Esophagus muscularis mucosa (tissue), 4 donors: ENCODE measurements at regions not wholly inside any gene's neighbourhood (a gene's known extent, or its start where the extent isn't known, plus 50 kb on each side); places are given as distances from the start of the nearest gene placed in this dataset.

Experiments used
- DNase-seq: peaks from one replicate; pipeline ENCODE4 v3.0.0-alpha.2; 2017; ENCODE audit errors: extremely low spot score
- H3K27ac ChIP-seq, 4 donors: fragments of 200-600 bp; sonication (generic); replicated peaks in 1 of 4; 1 replicate in 3 of 4; 2 replicates in 1 of 4; pipeline ENCODE4 v1.5.1; 2016 to 2019; ENCODE audit warnings: mild to moderate bottlenecking in 1 of 4
- H3K27me3 ChIP-seq, 4 donors: fragments of 200-600 bp; sonication (generic); one replicate each; pipeline versions ENCODE4 v1.5.1 to v1.6.0; 2016 to 2019
- H3K36me3 ChIP-seq, 4 donors: fragments of 200-600 bp; sonication (generic); one replicate each; pipeline ENCODE4 v1.5.1; 2016 to 2019
- H3K4me1 ChIP-seq, 4 donors: fragments of 200-600 bp; sonication (generic); one replicate each; pipeline ENCODE4 v1.5.1; 2016 to 2019
- H3K4me3 ChIP-seq, 4 donors: fragments of 200-600 bp; sonication (generic); 1 replicate in 2 of 4; 2 replicates in 2 of 4; pipeline ENCODE4 v1.5.1; 2016 to 2019; ENCODE audit warnings: mild to moderate bottlenecking in 4 of 4, moderate library complexity in 1 of 4
- H3K9me3 ChIP-seq, 4 donors: fragments of 200-600 bp; sonication (generic); 1 replicate in 3 of 4; 2 replicates in 1 of 4; pipeline ENCODE4 v1.5.1; 2016 to 2019
- CTCF ChIP-seq, 3 experiments: fragments of 200-600 bp in 2 of 3; fragments of 450-650 bp in 1 of 3; sonication (generic) in 2 of 3; IDR thresholded peaks; one replicate each; pipeline ENCODE4 v1.5.1; 2017 to 2019; ENCODE audit warnings: antibody characterized with exemption in 3 of 3, mild to moderate bottlenecking in 2 of 3, moderate library complexity in 1 of 3
- EP300 ChIP-seq: sonication (generic); formaldehyde crosslinking; IDR thresholded peaks from one replicate; pipeline ENCODE4 v1.6.1; 2017; ENCODE audit warnings: antibody characterized with exemption
- POLR2A ChIP-seq: fragments of 450-650 bp; IDR thresholded peaks from one replicate; pipeline ENCODE4 v1.6.1; 2017; ENCODE audit warnings: antibody characterized with exemption, moderate library complexity, mild to moderate bottlenecking, low read depth
- POLR2AphosphoS5 ChIP-seq, 2 donors: sonication (generic); formaldehyde crosslinking; IDR thresholded peaks; one replicate each; pipeline ENCODE4 v1.6.1; 2017; ENCODE audit warnings: antibody characterized with exemption in 2 of 2
- WGBS: methylation state at CpG from one replicate; pipeline ENCODE4 v1.1.5; 2018; 5-methylcytosine and 5-hydroxymethylcytosine counted together
- intact Hi-C: fragments of 100-400 bp; cut with DNase I; formaldehyde crosslinking; loops from one replicate; pipeline ENCODE4 v1.15.1; 2023

GRCh38 chr2:220101980-220102379, 474.6 kb downstream of the SLC4A3 start:
- Histone ChIP-seq H3K4me1 (no peaks in the 10 kb centered on the region), H3K4me3 (no peak overlapping the region), H3K36me3 (no peaks in the 10 kb centered on the region), H3K27me3 (peaks cover 0 to 3% (median 0%) of the 10 kb centered on the region in 4 donors), H3K27ac (no peak overlapping the region), H3K9me3 (no peaks in the 10 kb centered on the region)
- DNase-seq: no peak
- no peak for TF ChIP-seq POLR2A
- TF ChIP-seq EP300: no peak
- TF ChIP-seq POLR2AphosphoS5 (IDR thresholded peaks at IDR 0.05): no peak
- no peak for TF ChIP-seq CTCF (IDR thresholded peaks at IDR 0.05)
- WGBS: 74% methylated on average over 6 of the region's 6 CpGs
- intact Hi-C loops: no loop called here

GRCh38 chr2:220103596-220103995, 476.2 kb downstream of the SLC4A3 start:
- H3K9me3 ChIP-seq: no peaks in the 10 kb centered on the region
- TF ChIP-seq POLR2AphosphoS5 (IDR thresholded peaks at IDR 0.05): no peak
- no peak for TF ChIP-seq CTCF (IDR thresholded peaks at IDR 0.05)
- no peak for TF ChIP-seq EP300
- TF ChIP-seq POLR2A: no peak
- H3K4me1 ChIP-seq: no peaks in the 10 kb centered on the region
- WGBS: 68% methylated on average over 2 of the region's 2 CpGs
- intact Hi-C loops: no loop called here
- no peak overlapping the region for H3K27ac ChIP-seq
- DNase-seq: peak; percentile 19
- no peaks in the 10 kb centered on the region for H3K36me3 ChIP-seq
- H3K4me3 ChIP-seq: no peak overlapping the region
- no peaks in the 10 kb centered on the region for H3K27me3 ChIP-seq

- DNase-seq: peak; percentile 89
- Histone ChIP-seq H3K27ac (no peak overlapping the region), H3K9me3 (no peaks in the 10 kb centered on the region), H3K4me1 (no peaks in the 10 kb centered on the region), H3K36me3 (no peaks in the 10 kb centered on the region), H3K4me3 (no peak overlapping the region), H3K27me3 (no peaks in the 10 kb centered on the region)
- TF ChIP-seq EP300 (no peak), CTCF (IDR thresholded peaks at IDR 0.05) (no peak), POLR2AphosphoS5 (IDR thresholded peaks at IDR 0.05) (no peak), POLR2A (no peak)
- intact Hi-C loops: no loop called here
- 46% methylated on average over 7 of the region's 7 CpGs for WGBS
Observed at GRCh38 chr2:220104871-220105351, 477.5 kb downstream of the SLC4A3 start.

- Histone ChIP-seq H3K27me3 (no peaks in the 10 kb centered on the region), H3K4me1 (no peaks in the 10 kb centered on the region), H3K36me3 (no peaks in the 10 kb centered on the region), H3K27ac (no peak overlapping the region), H3K9me3 (no peaks in the 10 kb centered on the region), H3K4me3 (no peak overlapping the region)
- peak; percentile 66 for DNase-seq
- 89% methylated on average over 2 of the region's 2 CpGs for WGBS
- no peak for TF ChIP-seq EP300
- TF ChIP-seq POLR2AphosphoS5 (IDR thresholded peaks at IDR 0.05): no peak
- no peak for TF ChIP-seq CTCF (IDR thresholded peaks at IDR 0.05)
- no peak for TF ChIP-seq POLR2A
- intact Hi-C loops: no loop called here
Observed at GRCh38 chr2:220106065-220106464, 478.6 kb downstream of the SLC4A3 start.

GRCh38 chr2:220107380-220107791, 480.0 kb downstream of the SLC4A3 start:
- Histone ChIP-seq H3K4me1 (no peaks in the 10 kb centered on the region), H3K27ac (no peak overlapping the region), H3K4me3 (no peak overlapping the region), H3K36me3 (no peaks in the 10 kb centered on the region), H3K27me3 (no peaks in the 10 kb centered on the region), H3K9me3 (no peaks in the 10 kb centered on the region)
- 75% methylated on average over 4 of the region's 4 CpGs for WGBS
- intact Hi-C loops: no loop called here
- peak; percentile 17 for DNase-seq
- no peak for TF ChIP-seq POLR2AphosphoS5 (IDR thresholded peaks at IDR 0.05)
- no peak for TF ChIP-seq CTCF (IDR thresholded peaks at IDR 0.05)
- TF ChIP-seq EP300: no peak
- TF ChIP-seq POLR2A: no peak
